Activated naive CD8-positive, alpha-beta T cell treated with anti-CD3 and anti-CD28 coated beads, Interleukin-2, amount 10 ng/mL, durations not matched to agents 7 days and 5 days (primary cell): ENCODE measurements at regions not wholly inside any gene's neighbourhood (a gene's known extent, or its start where the extent isn't known, plus 50 kb on each side); places are given as distances from the start of the nearest gene placed in this dataset.
"Not testable (repeated sequence)": the region's sequence is repeated elsewhere in the genome, so short reads cannot be mapped to it uniquely, and the experiment has no call there.

ENCODE experiments used
- ATAC-seq: fragments of 150-1000 bp; cut with Tn5 transposase; one replicate; pipeline ENCODE4 v1.10.0; 2021; ENCODE audit warnings: low read depth, moderate library complexity
- POLR2A ChIA-PET: fragments of 350-600 bp; sonication (Branson Sonifier 250); formaldehyde crosslinking; loops from one replicate; lab custom pipeline; 2021; ENCODE audit warnings: antibody characterized with exemption; lab: Charles Lee
- DNase-seq: peaks from one replicate; pipeline ENCODE4 v3.0.0; 2021
- H3K27ac Mint-ChIP-seq: one replicate; pipeline ENCODE4 v1.8.0; 2022; ENCODE audit warnings: mild to moderate bottlenecking, mixed read lengths
- H3K27me3 Mint-ChIP-seq: one replicate; pipeline ENCODE4 v1.8.0; 2022; ENCODE audit warnings: mild to moderate bottlenecking, moderate library complexity, mixed read lengths
- H3K36me3 Mint-ChIP-seq: one replicate; pipeline ENCODE4 v1.8.0; 2021; ENCODE audit warnings: mild to moderate bottlenecking, mixed read lengths
- H3K4me1 Mint-ChIP-seq: one replicate; pipeline ENCODE4 v1.8.0; 2021; ENCODE audit warnings: mixed read lengths
- H3K4me3 Mint-ChIP-seq: one replicate; pipeline ENCODE4 v1.8.0; 2022; ENCODE audit warnings: mild to moderate bottlenecking, moderate library complexity, mixed read lengths
- H3K9me3 Mint-ChIP-seq: one replicate; pipeline ENCODE4 v1.8.0; 2021; ENCODE audit warnings: mixed read lengths

DNA sequence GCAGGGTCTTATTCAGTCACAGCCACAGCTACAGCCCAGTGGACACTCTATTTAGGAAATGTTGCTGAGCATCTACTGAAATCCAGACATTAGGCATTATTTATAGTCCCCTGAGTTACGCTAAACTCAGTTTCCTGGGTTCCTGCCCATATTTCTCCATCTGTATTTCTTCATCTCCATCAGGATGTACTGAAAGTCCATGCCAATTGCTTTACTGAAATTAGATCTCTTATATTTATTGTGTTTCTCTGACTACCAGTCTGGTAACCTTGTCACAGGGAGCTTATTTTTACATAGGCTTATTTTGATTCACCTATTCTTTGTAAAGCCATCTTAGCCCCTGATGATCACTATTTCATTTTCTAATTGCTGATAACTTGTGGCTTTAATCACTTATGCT, 223.9 kb downstream of the TLE3 start:
- Mint-ChIP-seq H3K27me3 (peaks cover 12% of the 10 kb centered on the region), H3K36me3 (no peaks in the 10 kb centered on the region), H3K27ac (no peak overlapping the region), H3K4me1 (no peaks in the 10 kb centered on the region), H3K4me3 (no peak overlapping the region), H3K9me3 (peaks cover 17% of the 10 kb centered on the region)
- no peak for DNase-seq
- no peak for ATAC-seq
- POLR2A ChIA-PET, result no interaction called here

- no peak overlapping the region for H3K4me3 Mint-ChIP-seq
- POLR2A ChIA-PET, result no interaction called here
- H3K27ac Mint-ChIP-seq, result no peak overlapping the region
- no peaks in the 10 kb centered on the region for H3K4me1 Mint-ChIP-seq
- H3K27me3 Mint-ChIP-seq, result peaks cover 12% of the 10 kb centered on the region
- ATAC-seq (no peak), DNase-seq (no peak)
- no peaks in the 10 kb centered on the region for H3K36me3 Mint-ChIP-seq
- peaks cover 17% of the 10 kb centered on the region for H3K9me3 Mint-ChIP-seq
These were observed 223.4 kb downstream of the TLE3 start for GRCh38 chr15:69874321-69874720.

GRCh38 chr15:69876064-69876940, 221.4 kb downstream of the TLE3 start:
- Mint-ChIP-seq H3K27me3 (peaks cover 11% of the 10 kb centered on the region), H3K4me3 (no peak overlapping the region), H3K36me3 (no peaks in the 10 kb centered on the region), H3K9me3 (peaks cover 17% of the 10 kb centered on the region), H3K27ac (no peak overlapping the region), H3K4me1 (no peaks in the 10 kb centered on the region)
- POLR2A ChIA-PET, result no interaction called here
- ATAC-seq (no peak), DNase-seq (no peak)

DNA sequence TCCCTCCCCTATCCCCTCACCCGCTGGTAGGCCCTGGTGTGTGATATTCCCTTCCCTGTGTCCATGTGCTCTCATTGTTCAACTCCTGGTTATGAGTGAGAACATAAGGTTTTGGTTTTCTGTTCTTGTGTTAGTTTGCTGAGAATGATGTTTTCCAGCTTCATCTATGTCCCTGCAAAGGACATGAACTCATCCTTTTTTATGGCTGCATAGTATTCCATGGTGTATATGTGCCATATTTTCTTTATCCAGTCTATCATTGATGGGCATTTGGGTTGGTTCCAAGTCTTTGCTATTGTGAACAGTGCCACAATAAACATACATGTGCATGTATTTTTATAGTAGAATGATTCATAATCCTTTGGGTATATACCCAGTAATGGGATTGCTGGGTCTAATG, 217.8 kb downstream of the TLE3 start:
- POLR2A ChIA-PET, DNase-seq, H3K9me3 Mint-ChIP-seq, H3K27ac Mint-ChIP-seq, ATAC-seq, H3K4me1 Mint-ChIP-seq, H3K27me3 Mint-ChIP-seq, H3K36me3 Mint-ChIP-seq, H3K4me3 Mint-ChIP-seq: not testable (repeated sequence)

GRCh38 chr15:69880571-69881301, 217.0 kb downstream of the TLE3 start:
- Mint-ChIP-seq H3K4me3 (no peak overlapping the region), H3K27me3 (peaks cover 11% of the 10 kb centered on the region), H3K4me1 (no peaks in the 10 kb centered on the region), H3K9me3 (peaks cover 6% of the 10 kb centered on the region), H3K27ac (no peak overlapping the region), H3K36me3 (no peaks in the 10 kb centered on the region)
- DNase-seq (no peak), ATAC-seq (no peak)
- POLR2A ChIA-PET, result no interaction called here

GRCh38 chr15:69881302-69881670, 216.4 kb downstream of the TLE3 start:
- H3K4me1 Mint-ChIP-seq, result no peaks in the 10 kb centered on the region
- no peak overlapping the region for H3K4me3 Mint-ChIP-seq
- H3K9me3 Mint-ChIP-seq, result peaks cover 6% of the 10 kb centered on the region
- POLR2A ChIA-PET, result no interaction called here
- peaks cover 15% of the 10 kb centered on the region for H3K27me3 Mint-ChIP-seq
- no peak overlapping the region for H3K27ac Mint-ChIP-seq
- H3K36me3 Mint-ChIP-seq, result no peaks in the 10 kb centered on the region
- DNase-seq (no peak), ATAC-seq (no peak)

DNA sequence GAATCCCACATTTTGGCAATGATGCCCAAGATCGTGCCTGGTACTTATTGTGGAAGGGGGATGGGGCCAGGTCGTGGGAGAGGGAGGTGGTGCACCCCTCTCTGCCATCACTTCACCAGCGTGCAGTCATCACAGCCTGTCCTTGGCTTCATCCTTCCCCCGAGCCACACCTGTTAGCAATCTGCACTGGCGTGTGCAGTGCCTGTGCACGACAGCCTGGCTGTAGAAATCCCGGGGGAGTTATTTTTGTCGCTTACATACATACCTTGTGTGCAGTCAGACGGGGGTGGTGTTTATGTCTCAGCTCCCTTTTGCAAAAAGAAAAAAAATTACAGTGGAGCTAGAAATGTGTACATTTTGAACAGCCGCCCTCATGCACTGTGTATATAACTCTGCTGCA, 216.0 kb downstream of the TLE3 start:
- no peaks in the 10 kb centered on the region for H3K36me3 Mint-ChIP-seq
- POLR2A ChIA-PET, result no interaction called here
- no peaks in the 10 kb centered on the region for H3K4me1 Mint-ChIP-seq
- no peak overlapping the region for H3K4me3 Mint-ChIP-seq
- ATAC-seq (no peak), DNase-seq (no peak)
- peaks cover 15% of the 10 kb centered on the region for H3K27me3 Mint-ChIP-seq
- H3K9me3 Mint-ChIP-seq, result peaks cover 6% of the 10 kb centered on the region
- H3K27ac Mint-ChIP-seq, result no peak overlapping the region

- H3K27ac Mint-ChIP-seq, result no peak overlapping the region
- H3K27me3 Mint-ChIP-seq, result peaks cover 17% of the 10 kb centered on the region
- no peaks in the 10 kb centered on the region for H3K4me1 Mint-ChIP-seq
- DNase-seq, result no peak
- no peak overlapping the region for H3K4me3 Mint-ChIP-seq
- peaks cover 6% of the 10 kb centered on the region for H3K9me3 Mint-ChIP-seq
- H3K36me3 Mint-ChIP-seq, result no peaks in the 10 kb centered on the region
- POLR2A ChIA-PET, result no interaction called here
- no peak for ATAC-seq
These were observed 214.4 kb downstream of the TLE3 start for GRCh38 chr15:69883306-69883705.

GRCh38 chr15:69885173-69885955, 212.4 kb downstream of the TLE3 start:
- Mint-ChIP-seq H3K9me3 (peaks cover 6% of the 10 kb centered on the region), H3K27me3 (peaks cover 17% of the 10 kb centered on the region), H3K36me3 (no peaks in the 10 kb centered on the region), H3K27ac (no peak overlapping the region), H3K4me1 (no peaks in the 10 kb centered on the region), H3K4me3 (no peak overlapping the region)
- POLR2A ChIA-PET, result no interaction called here
- DNase-seq, result no peak
- ATAC-seq, result no peak

DNA sequence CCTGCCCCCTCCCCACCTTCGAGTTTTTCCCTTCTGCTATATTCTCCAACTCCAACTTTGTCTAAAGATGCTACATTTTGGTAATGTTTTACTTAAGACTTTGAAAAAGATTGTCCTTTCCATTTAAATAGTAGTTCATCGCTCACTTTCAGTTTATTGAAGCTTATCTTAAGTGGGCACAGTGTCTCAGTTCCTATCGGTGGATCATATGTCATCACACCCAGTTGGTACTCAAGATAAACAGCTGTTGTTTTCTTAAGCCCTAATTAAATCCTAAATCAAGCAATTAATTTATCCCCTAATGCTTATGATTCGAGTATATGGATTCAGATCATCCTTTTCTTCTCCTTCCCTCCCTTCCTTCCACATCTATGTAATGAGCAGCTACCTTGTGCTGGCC, 210.7 kb downstream of the TLE3 start:
- no peaks in the 10 kb centered on the region for H3K4me1 Mint-ChIP-seq
- H3K9me3 Mint-ChIP-seq, result peaks cover 4% of the 10 kb centered on the region
- no peak overlapping the region for H3K4me3 Mint-ChIP-seq
- ATAC-seq (no peak), DNase-seq (no peak)
- peaks cover 18% of the 10 kb centered on the region for H3K27me3 Mint-ChIP-seq
- no peak overlapping the region for H3K27ac Mint-ChIP-seq
- peaks cover 2% of the 10 kb centered on the region for H3K36me3 Mint-ChIP-seq
- POLR2A ChIA-PET, result no interaction called here

DNA sequence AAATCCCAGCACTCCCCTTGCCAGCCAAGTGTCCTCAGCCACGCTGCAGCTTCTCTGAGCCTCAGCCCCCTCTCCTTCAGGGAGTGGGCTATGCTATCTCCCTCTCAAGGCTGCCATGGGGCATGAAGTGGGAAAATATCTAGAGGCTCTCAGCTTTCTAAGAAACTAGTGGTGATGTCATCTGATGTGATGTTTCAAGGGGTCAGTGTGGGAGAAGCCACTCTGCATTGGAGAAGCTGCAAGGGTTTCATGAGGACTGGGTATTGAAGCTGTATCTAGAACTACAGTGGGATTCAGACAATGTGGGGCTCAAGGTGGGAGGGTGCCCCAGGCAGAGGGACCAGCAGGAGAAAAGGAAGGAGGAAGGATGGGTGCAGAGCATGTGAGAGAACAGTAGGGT, 210.2 kb downstream of the TLE3 start:
- no peaks in the 10 kb centered on the region for H3K4me1 Mint-ChIP-seq
- ATAC-seq (no peak), DNase-seq (no peak)
- POLR2A ChIA-PET, result no interaction called here
- H3K27ac Mint-ChIP-seq, result no peak overlapping the region
- H3K36me3 Mint-ChIP-seq, result peaks cover 2% of the 10 kb centered on the region
- H3K4me3 Mint-ChIP-seq, result no peak overlapping the region
- H3K27me3 Mint-ChIP-seq, result peaks cover 18% of the 10 kb centered on the region
- H3K9me3 Mint-ChIP-seq, result peaks cover 6% of the 10 kb centered on the region

GRCh38 chr15:69888406-69888805, 209.3 kb downstream of the TLE3 start:
- POLR2A ChIA-PET, result no interaction called here
- peaks cover 5% of the 10 kb centered on the region for H3K9me3 Mint-ChIP-seq
- H3K27ac Mint-ChIP-seq, result no peak overlapping the region
- DNase-seq (no peak), ATAC-seq (no peak)
- H3K27me3 Mint-ChIP-seq, result peaks cover 21% of the 10 kb centered on the region
- H3K4me1 Mint-ChIP-seq, result no peaks in the 10 kb centered on the region
- H3K4me3 Mint-ChIP-seq, result no peak overlapping the region
- H3K36me3 Mint-ChIP-seq, result peaks cover 2% of the 10 kb centered on the region

DNA sequence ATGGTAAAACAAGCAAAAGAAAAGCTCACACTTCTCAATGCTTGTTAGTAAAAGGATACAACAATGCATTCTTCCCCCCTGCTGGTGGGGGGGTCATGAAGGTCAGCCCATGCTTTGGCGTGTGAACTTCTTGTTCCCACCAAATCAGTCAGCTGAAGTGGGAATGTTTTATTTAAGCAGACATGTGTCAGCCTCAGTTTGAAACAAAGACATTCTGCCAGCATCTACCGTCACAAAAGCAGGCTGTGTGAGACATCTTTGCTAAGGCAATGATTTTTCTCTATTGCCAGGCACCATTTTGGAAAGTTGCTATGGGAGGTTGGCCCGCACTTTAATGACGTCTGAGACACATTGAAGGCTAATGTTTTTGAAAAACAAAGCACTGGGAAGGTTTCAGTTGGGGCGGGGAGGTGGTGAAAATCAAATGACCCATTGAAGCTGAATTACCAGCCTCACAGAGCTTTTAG, 206.6 kb downstream of the TLE3 start:
- peaks cover 6% of the 10 kb centered on the region for H3K9me3 Mint-ChIP-seq
- peaks cover 2% of the 10 kb centered on the region for H3K36me3 Mint-ChIP-seq
- H3K27me3 Mint-ChIP-seq, result peaks cover 33% of the 10 kb centered on the region
- ATAC-seq (no peak), DNase-seq (no peak)
- no peak overlapping the region for H3K27ac Mint-ChIP-seq
- POLR2A ChIA-PET, result no interaction called here
- no peak overlapping the region for H3K4me3 Mint-ChIP-seq
- H3K4me1 Mint-ChIP-seq, result no peaks in the 10 kb centered on the region
